Right forelimb (tissue), 1 donor: ENCODE measurements at regions not wholly inside any gene's neighbourhood (a gene's known extent, or its start where the extent isn't known, plus 50 kb on each side); places are given as distances from the start of the nearest gene placed in this dataset.

Experiments
- DNase-seq: peaks from one replicate; pipeline ENCODE4 v3.0.0-alpha.2; 2018

- DNase-seq, result no peak
Observed at GRCh38 chr7:41877118-41877517, 174.2 kb upstream of the INHBA start.

GRCh38 chr7:41875513-41875912 lies 172.6 kb upstream of the INHBA start:
- no peak for DNase-seq

- no peak for DNase-seq
Observed at GRCh38 chr7:41874201-41874785, 171.4 kb upstream of the INHBA start.

GRCh38 chr7:41873741-41874140 lies 170.9 kb upstream of the INHBA start:
- DNase-seq, result no peak

- DNase-seq, result no peak
Observed at GRCh38 chr7:41872966-41873365, 170.1 kb upstream of the INHBA start.

GRCh38 chr7:41870461-41871138 lies 167.7 kb upstream of the INHBA start:
- no peak for DNase-seq

- no peak for DNase-seq
Observed at GRCh38 chr7:41869997-41870396, 167.1 kb upstream of the INHBA start.

- no peak for DNase-seq
Observed at GRCh38 chr7:41869596-41869995, 166.7 kb upstream of the INHBA start.

- no peak for DNase-seq
Observed at GRCh38 chr7:41869091-41869490, 166.2 kb upstream of the INHBA start.

GRCh38 chr7:41867639-41868280 lies 164.9 kb upstream of the INHBA start:
- no peak for DNase-seq

GRCh38 chr7:41862261-41862660 lies 159.4 kb upstream of the INHBA start:
- DNase-seq, result no peak

- no peak for DNase-seq
Observed at GRCh38 chr7:41861642-41862041, 158.8 kb upstream of the INHBA start.

GRCh38 chr7:41858201-41858600 lies 155.3 kb upstream of the INHBA start:
- no peak for DNase-seq

- no peak for DNase-seq
Observed at GRCh38 chr7:41855798-41856197, 152.9 kb upstream of the INHBA start.

GRCh38 chr7:41847606-41848005 lies 144.7 kb upstream of the INHBA start:
- no peak for DNase-seq

GRCh38 chr7:41847151-41847550 lies 144.3 kb upstream of the INHBA start:
- no peak for DNase-seq

- DNase-seq, result no peak
Observed at GRCh38 chr7:41842956-41843355, 140.1 kb upstream of the INHBA start.

- DNase-seq, result no peak
Observed at GRCh38 chr7:41837916-41838315, 135.0 kb upstream of the INHBA start.

GRCh38 chr7:41835976-41836530 lies 133.2 kb upstream of the INHBA start:
- no peak for DNase-seq

- DNase-seq, result no peak
Observed at GRCh38 chr7:41834805-41835694, 132.2 kb upstream of the INHBA start.

GRCh38 chr7:41832941-41833340 lies 130.1 kb upstream of the INHBA start:
- no peak for DNase-seq

- DNase-seq, result no peak
Observed at GRCh38 chr7:41830271-41830670, 127.4 kb upstream of the INHBA start.

- no peak for DNase-seq
Observed at GRCh38 chr7:41828911-41829310, 126.0 kb upstream of the INHBA start.
